Ovary (tissue), 3 donors: ENCODE measurements at regions not wholly inside any gene's neighbourhood (a gene's known extent, or its start where the extent isn't known, plus 50 kb on each side); places are given as distances from the start of the nearest gene placed in this dataset.
"Not testable (repeated sequence)": the region's sequence is repeated elsewhere in the genome, so short reads cannot be mapped to it uniquely, and the experiment has no call there.

ENCODE experiments used
- CTCF ChIP-seq, 3 donors: fragments of 450-650 bp in 2 of 3; fragments of 200-600 bp in 1 of 3; IDR thresholded peaks; one replicate each; pipeline versions ENCODE4 v1.5.1 to v1.8.0; 2016 to 2022; ENCODE audit warnings: antibody characterized with exemption in 3 of 3, mild to moderate bottlenecking in 1 of 3
- POLR2A ChIP-seq: fragments of 450-650 bp; IDR thresholded peaks from one replicate; pipeline ENCODE4 v1.6.1; 2017; ENCODE audit warnings: antibody characterized with exemption, mild to moderate bottlenecking, moderate library complexity
- donor health status: DM: no; HTN: no; CAD: no.

GRCh38 chr6:58365856-58366255 is 1048.4 kb downstream of the PRIM2 start:
- TF ChIP-seq POLR2A; CTCF (IDR thresholded peaks at IDR 0.05): not testable (repeated sequence)
